Liver (tissue), 8 donors: ENCODE measurements at regions not wholly inside any gene's neighbourhood (a gene's known extent, or its start where the extent isn't known, plus 50 kb on each side); places are given as distances from the start of the nearest gene placed in this dataset.

Experiments used
- DNase-seq: peaks from one replicate; pipeline ENCODE4 v3.0.0-alpha.2; 2017; ENCODE audit warnings: low spot score
- H3K27ac ChIP-seq, 2 donors: one replicate each; pipeline ENCODE4 v1.7.0; 2013; ENCODE audit warnings: inconsistent platforms in 2 of 2, low read length in 2 of 2, control low read depth in 1 of 2, low read depth in 1 of 2, mild to moderate bottlenecking in 1 of 2
- H3K27me3 ChIP-seq, 4 donors: one replicate each; pipeline versions ENCODE4 v1.6.1 to v1.7.0; 2013; ENCODE audit warnings: low read length in 3 of 4, inconsistent platforms in 1 of 4, mild to moderate bottlenecking in 1 of 4, moderate library complexity in 1 of 4; ENCODE audit not compliant: control insufficient read depth in 4 of 4, insufficient read depth in 4 of 4
- H3K36me3 ChIP-seq, 4 donors: one replicate each; pipeline versions ENCODE4 v1.6.1 to v1.7.0; 2013; ENCODE audit warnings: low read length in 3 of 4, mild to moderate bottlenecking in 3 of 4, low read depth in 1 of 4, moderate library complexity in 1 of 4; ENCODE audit not compliant: control insufficient read depth in 4 of 4, insufficient read depth in 3 of 4
- H3K4me1 ChIP-seq, 4 donors: one replicate each; pipeline versions ENCODE4 v1.6.1 to v1.7.0; 2013; ENCODE audit warnings: low read length in 3 of 4, mild to moderate bottlenecking in 3 of 4, moderate library complexity in 1 of 4; ENCODE audit not compliant: control insufficient read depth in 4 of 4, insufficient read depth in 4 of 4
- H3K4me3 ChIP-seq, 3 donors: one replicate each; pipeline versions ENCODE4 v1.6.1 to v1.7.0; 2013; ENCODE audit warnings: low read length in 3 of 3, control low read depth in 1 of 3, low read depth in 1 of 3, mild to moderate bottlenecking in 1 of 3
- H3K9ac ChIP-seq, 2 donors: one replicate each; pipeline ENCODE4 v1.7.0; 2013; ENCODE audit warnings: low read length in 2 of 2, mild to moderate bottlenecking in 2 of 2, moderate library complexity in 2 of 2, control low read depth in 1 of 2, low read depth in 1 of 2
- H3K9me3 ChIP-seq, 4 donors: one replicate each; pipeline versions ENCODE4 v1.6.1 to v1.7.0; 2013; ENCODE audit warnings: low read length in 3 of 4; ENCODE audit not compliant: control insufficient read depth in 4 of 4
- ATF3 ChIP-seq: IDR thresholded peaks from 2 replicates; pipeline ENCODE4 v1.6.1; 2016; ENCODE audit warnings: antibody characterized with exemption
- CTCF ChIP-seq: fragments of 150-350 bp; IDR thresholded peaks from 2 replicates; pipeline ENCODE4 v1.5.1; 2017; ENCODE audit warnings: improper control_type of control experiment, low read depth, low read length; ENCODE audit not compliant: missing input control
- EGR1 ChIP-seq, 2 donors: IDR thresholded peaks; 2 replicates each; pipeline ENCODE4 v1.6.1; 2016 to 2018; ENCODE audit warnings: antibody characterized with exemption in 2 of 2, low read depth in 2 of 2
- FOXA1 ChIP-seq: IDR thresholded peaks from 2 replicates; pipeline ENCODE4 v1.6.1; 2016; ENCODE audit warnings: antibody characterized with exemption
- FOXA2 ChIP-seq: IDR thresholded peaks from 2 replicates; pipeline ENCODE4 v1.6.1; 2016; ENCODE audit warnings: antibody characterized with exemption
- GABPA ChIP-seq, 2 donors: IDR thresholded peaks in 1 of 2; conservative IDR thresholded peaks in 1 of 2; 2 replicates each; pipeline ENCODE4 v1.6.1; 2016; ENCODE audit warnings: antibody characterized with exemption in 2 of 2, mild to moderate bottlenecking in 1 of 2, moderate library complexity in 1 of 2
- HNF4A ChIP-seq, 2 donors: conservative IDR thresholded peaks; 2 replicates each; pipeline ENCODE4 v1.6.1; 2016; ENCODE audit warnings: antibody characterized with exemption in 2 of 2, mild to moderate bottlenecking in 2 of 2
- HNF4G ChIP-seq: IDR thresholded peaks from 2 replicates; pipeline ENCODE4 v1.6.1; 2016; ENCODE audit warnings: antibody characterized with exemption
- JUND ChIP-seq, 2 donors: IDR thresholded peaks; 2 replicates each; pipeline ENCODE4 v1.6.1; 2016; ENCODE audit warnings: antibody characterized with exemption in 2 of 2
- MAX ChIP-seq: IDR thresholded peaks from 2 replicates; pipeline ENCODE4 v1.6.1; 2016; ENCODE audit warnings: antibody characterized with exemption
- RAD21 ChIP-seq, 2 donors: IDR thresholded peaks; 2 replicates each; pipeline ENCODE4 v1.6.1; 2016; ENCODE audit warnings: antibody characterized with exemption in 2 of 2, mild to moderate bottlenecking in 2 of 2
- REST ChIP-seq: IDR thresholded peaks from 2 replicates; pipeline ENCODE4 v1.6.1; 2016; ENCODE audit warnings: antibody characterized with exemption, mild to moderate bottlenecking
- RXRA ChIP-seq, 2 donors: IDR thresholded peaks; 2 replicates each; pipeline ENCODE4 v1.6.1; 2017 to 2018; ENCODE audit warnings: antibody characterized with exemption in 2 of 2, mild to moderate bottlenecking in 1 of 2
- SP1 ChIP-seq: IDR thresholded peaks from 2 replicates; pipeline ENCODE4 v1.6.1; 2018; ENCODE audit warnings: antibody characterized with exemption, mild to moderate bottlenecking
- TAF1 ChIP-seq: conservative IDR thresholded peaks from 2 replicates; pipeline ENCODE4 v1.6.1; 2016; ENCODE audit warnings: antibody characterized with exemption, mild to moderate bottlenecking
- YY1 ChIP-seq: IDR thresholded peaks from 2 replicates; pipeline ENCODE4 v1.6.1; 2016; ENCODE audit warnings: antibody characterized with exemption, mild to moderate bottlenecking
- ZBTB33 ChIP-seq: IDR thresholded peaks from 2 replicates; pipeline ENCODE4 v1.6.1; 2016; ENCODE audit warnings: antibody characterized with exemption
- WGBS: extraction: QIAGEN DNeasy Blood & Tissue Kit; methylation state at CpG from one replicate; pipeline ENCODE4 v1.1.7; 2013; 5-methylcytosine and 5-hydroxymethylcytosine counted together
- donor health status: healthy.
- donor health status: healthy.
- donor health status: healthy.
- donor health status: healthy.
- donor health status: healthy.

- Histone ChIP-seq H3K27me3 (no peaks in the 10 kb centered on the region), H3K9ac (no peak overlapping the region), H3K9me3 (no peaks in the 10 kb centered on the region), H3K27ac (no peak overlapping the region), H3K36me3 (no peaks in the 10 kb centered on the region), H3K4me3 (no peak overlapping the region), H3K4me1 (no peaks in the 10 kb centered on the region)
- TF ChIP-seq FOXA2 (no peak), GABPA (IDR thresholded peaks at IDR 0.05 in 1 of 2, conservative IDR thresholded peaks at IDR 0.05 in 1 of 2) (no peak), FOXA1 (no peak), JUND (IDR thresholded peaks at IDR 0.05) (no peak), CTCF (no peak), RAD21 (IDR thresholded peaks at IDR 0.05) (no peak), YY1 (no peak), RXRA (IDR thresholded peaks at IDR 0.05) (no peak), HNF4A (conservative IDR thresholded peaks at IDR 0.05) (no peak), REST (no peak), ATF3 (no peak), SP1 (no peak), EGR1 (IDR thresholded peaks at IDR 0.05; ENCODE audit: low read depth in 2 of 2) (no peak), ZBTB33 (no peak), MAX (no peak)
- no peak for DNase-seq
- 92% methylated on average over 2 of the region's 2 CpGs for WGBS
Measured at GRCh38 chr21:34296878-34297277, 66.9 kb upstream of the KCNE2 start.

GRCh38 chr21:34298534-34299167 is 65.2 kb upstream of the KCNE2 start:
- WGBS = 87% methylated on average over 3 of the region's 3 CpGs

More at GRCh38 chr21:34298534-34299167, 65.2 kb upstream of the KCNE2 start:
- H3K27ac ChIP-seq = no peak overlapping the region
- no peaks in the 10 kb centered on the region for H3K27me3 ChIP-seq
- no peak overlapping the region for H3K9ac ChIP-seq
- no peaks in the 10 kb centered on the region for H3K4me1 ChIP-seq
- no peaks in the 10 kb centered on the region for H3K9me3 ChIP-seq
- H3K36me3 ChIP-seq = no peaks in the 10 kb centered on the region
- TF ChIP-seq CTCF (no peak), MAX (no peak), GABPA (IDR thresholded peaks at IDR 0.05 in 1 of 2, conservative IDR thresholded peaks at IDR 0.05 in 1 of 2) (no peak), JUND (IDR thresholded peaks at IDR 0.05) (no peak), HNF4A (conservative IDR thresholded peaks at IDR 0.05) (no peak), HNF4G (no peak), RAD21 (IDR thresholded peaks at IDR 0.05) (no peak), TAF1 (no peak)
- no peak for DNase-seq
- no peak overlapping the region for H3K4me3 ChIP-seq
